OCI-LY7 (cell line): ENCODE measurements at regions not wholly inside any gene's neighbourhood (a gene's known extent, or its start where the extent isn't known, plus 50 kb on each side); places are given as distances from the start of the nearest gene placed in this dataset.

Experiments used
- BruUV-seq: library from RNA; stranded (reverse); fragments of 400-500 nt; replicated peaks from 2 replicates; lab custom pipeline; 2021; lab: Mats Ljungman, UMichigan
- CTCF ChIA-PET: fragments of 300-600 bp; sonication (Branson Sonifier 250); formaldehyde crosslinking; loops from one replicate; lab custom pipeline; 2022; ENCODE audit warnings: antibody characterized with exemption; ENCODE audit not compliant: unreplicated experiment; lab: Charles Lee
- POLR2A ChIA-PET: fragments of 300-600 bp; sonication (Branson Sonifier 250); formaldehyde crosslinking; loops from one replicate; lab custom pipeline; 2022; ENCODE audit warnings: antibody characterized with exemption; lab: Charles Lee
- DNase-seq: peaks from one replicate; pipeline ENCODE4 v3.0.0-alpha.2; 2015; ENCODE audit warnings: low spot score
- H2AFZ ChIP-seq: fragments of 200-600 bp; sonication (generic), shearing (Covaris generic); 2 replicates; pipeline ENCODE4 v1.6.1; 2014; ENCODE audit warnings: mild to moderate bottlenecking, antibody characterized with exemption, low read length, moderate library complexity
- H3K27ac ChIP-seq: fragments of 200-600 bp; sonication (generic); 2 replicates; pipeline ENCODE4 v1.5.1; 2014; ENCODE audit warnings: mixed run types, low read depth, mild to moderate bottlenecking, moderate library complexity, low read length, inconsistent platforms; ENCODE audit not compliant: poor library complexity, severe bottlenecking
- H3K36me3 ChIP-seq: fragments of 200-600 bp; sonication (generic); 2 replicates; pipeline ENCODE4 v1.6.1; 2014; ENCODE audit warnings: mild to moderate bottlenecking, antibody characterized with exemption, low read length, moderate library complexity, mixed read lengths; ENCODE audit not compliant: insufficient read depth
- H3K4me1 ChIP-seq: fragments of 200-600 bp; sonication (generic); 2 replicates; pipeline ENCODE4 v1.5.1; 2014; ENCODE audit warnings: mild to moderate bottlenecking, low read length; ENCODE audit not compliant: insufficient read depth, poor library complexity, severe bottlenecking
- H3K4me2 ChIP-seq: fragments of 200-600 bp; sonication (generic); 2 replicates; pipeline ENCODE4 v1.6.1; 2014; ENCODE audit warnings: mild to moderate bottlenecking, low read length
- H3K4me3 ChIP-seq: fragments of 200-600 bp; sonication (generic); 2 replicates; pipeline ENCODE4 v1.5.1; 2014; ENCODE audit warnings: mild to moderate bottlenecking, low read depth, low read length; ENCODE audit not compliant: poor library complexity, severe bottlenecking
- H3K79me2 ChIP-seq: fragments of 200-600 bp; sonication (generic); 2 replicates; pipeline ENCODE4 v1.6.1; 2016; ENCODE audit warnings: low read depth, mild to moderate bottlenecking, low read length, moderate library complexity, mixed read lengths; ENCODE audit not compliant: insufficient read depth
- H3K9me2 ChIP-seq: fragments of 200-600 bp; sonication (generic); 2 replicates; pipeline ENCODE4 v1.6.1; 2016; ENCODE audit warnings: mild to moderate bottlenecking, low read length, mixed read lengths; ENCODE audit not compliant: insufficient read depth
- H3K9me3 ChIP-seq: fragments of 200-600 bp; sonication (generic); 2 replicates; pipeline ENCODE4 v1.6.1; 2014; ENCODE audit warnings: mild to moderate bottlenecking, mixed run types, low read length, mixed read lengths
- H4K20me1 ChIP-seq: fragments of 200-600 bp; sonication (generic); 2 replicates; pipeline ENCODE4 v1.6.1; 2014; ENCODE audit warnings: mild to moderate bottlenecking, antibody characterized with exemption, low read length, moderate library complexity, mixed read lengths; ENCODE audit not compliant: insufficient read depth
- EZH2phosphoT487 ChIP-seq: fragments of 200-600 bp; sonication (generic); IDR thresholded peaks from 2 replicates; pipeline ENCODE4 v1.6.1; 2018; ENCODE audit warnings: low read depth, borderline replicate concordance, mild to moderate bottlenecking, mixed run types, antibody characterized with exemption, low read length, moderate library complexity, mixed read lengths
- intact Hi-C: fragments of 100-400 bp; cut with micrococcal nuclease; formaldehyde crosslinking; loops from one replicate; pipeline ENCODE4 v1.10.0; 2022; ENCODE audit not compliant: unreplicated experiment
- TF ChIP-seq, protein P1 (sequence below): fragments of 200-600 bp; sonication (generic); conservative IDR thresholded peaks from 2 replicates; pipeline ENCODE4 v1.5.1; 2014; ENCODE audit warnings: mild to moderate bottlenecking, antibody characterized with exemption, low read length, moderate library complexity, mixed read lengths

DNA sequence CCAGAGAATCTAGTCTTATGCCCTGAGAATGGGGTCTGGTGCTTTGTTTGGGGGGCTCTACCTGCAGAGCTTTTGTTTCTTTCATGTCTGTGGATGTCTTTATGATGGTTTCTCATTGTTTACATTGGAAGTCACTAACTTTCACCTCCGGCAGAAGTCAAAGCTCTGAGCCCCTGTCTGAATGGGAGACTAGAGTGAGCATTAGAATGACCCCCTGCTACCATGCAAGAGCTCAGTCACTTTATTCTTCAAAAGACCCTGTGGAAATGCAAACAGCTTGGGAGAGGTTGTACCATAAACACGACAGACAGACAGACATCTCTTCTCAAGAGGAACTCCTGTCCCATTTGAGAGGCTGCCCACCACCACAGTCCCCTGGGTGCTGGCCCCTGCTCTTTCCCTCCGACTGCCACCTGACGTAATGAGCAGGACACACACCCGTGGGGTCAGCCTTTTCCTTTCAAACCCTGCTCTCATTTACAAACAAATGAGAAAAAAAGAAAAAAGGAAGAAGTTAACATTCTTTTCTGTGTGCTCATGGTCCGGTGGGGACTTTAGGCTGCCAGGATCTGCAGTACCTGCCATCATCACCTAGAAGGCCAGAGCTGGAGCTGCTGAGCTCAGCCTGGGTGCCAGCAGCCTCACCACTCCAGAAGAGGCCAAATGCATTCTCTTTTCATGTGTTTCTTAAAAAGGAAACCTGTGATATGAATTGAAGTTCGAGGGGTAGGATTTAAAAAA, 91.6 kb downstream of the FZD1 start:
- DNase-seq: no peak
- Histone ChIP-seq H2AFZ (no peak overlapping the region), H3K9me3 (no peaks in the 10 kb centered on the region), H3K4me2 (no peak overlapping the region), H3K4me3 (no peak overlapping the region), H4K20me1 (no peaks in the 10 kb centered on the region), H3K9me2 (no peaks in the 10 kb centered on the region), H3K79me2 (no peaks in the 10 kb centered on the region), H3K27ac (no peak overlapping the region), H3K4me1 (no peaks in the 10 kb centered on the region), H3K36me3 (no peaks in the 10 kb centered on the region)
- intact Hi-C loops: no loop called here
- no TSS peak for BruUV-seq
- no peak for TF ChIP-seq EZH2phosphoT487
- TF ChIP-seq, protein P1, sequence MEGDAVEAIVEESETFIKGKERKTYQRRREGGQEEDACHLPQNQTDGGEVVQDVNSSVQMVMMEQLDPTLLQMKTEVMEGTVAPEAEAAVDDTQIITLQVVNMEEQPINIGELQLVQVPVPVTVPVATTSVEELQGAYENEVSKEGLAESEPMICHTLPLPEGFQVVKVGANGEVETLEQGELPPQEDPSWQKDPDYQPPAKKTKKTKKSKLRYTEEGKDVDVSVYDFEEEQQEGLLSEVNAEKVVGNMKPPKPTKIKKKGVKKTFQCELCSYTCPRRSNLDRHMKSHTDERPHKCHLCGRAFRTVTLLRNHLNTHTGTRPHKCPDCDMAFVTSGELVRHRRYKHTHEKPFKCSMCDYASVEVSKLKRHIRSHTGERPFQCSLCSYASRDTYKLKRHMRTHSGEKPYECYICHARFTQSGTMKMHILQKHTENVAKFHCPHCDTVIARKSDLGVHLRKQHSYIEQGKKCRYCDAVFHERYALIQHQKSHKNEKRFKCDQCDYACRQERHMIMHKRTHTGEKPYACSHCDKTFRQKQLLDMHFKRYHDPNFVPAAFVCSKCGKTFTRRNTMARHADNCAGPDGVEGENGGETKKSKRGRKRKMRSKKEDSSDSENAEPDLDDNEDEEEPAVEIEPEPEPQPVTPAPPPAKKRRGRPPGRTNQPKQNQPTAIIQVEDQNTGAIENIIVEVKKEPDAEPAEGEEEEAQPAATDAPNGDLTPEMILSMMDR: no peak
- ChIA-PET POLR2A (no interaction called here), CTCF (no interaction called here)

- H3K4me2 ChIP-seq: no peak overlapping the region
- no TSS peak for BruUV-seq
- intact Hi-C loops: no loop called here
- CTCF ChIA-PET: no interaction called here
- no peaks in the 10 kb centered on the region for H3K79me2 ChIP-seq
- no peaks in the 10 kb centered on the region for H3K36me3 ChIP-seq
- POLR2A ChIA-PET: no interaction called here
- no peak overlapping the region for H3K27ac ChIP-seq
- H4K20me1 ChIP-seq: no peaks in the 10 kb centered on the region
- DNase-seq: no peak
- H3K9me3 ChIP-seq: no peaks in the 10 kb centered on the region
- H3K9me2 ChIP-seq: no peaks in the 10 kb centered on the region
- no peak for TF ChIP-seq EZH2phosphoT487
- TF ChIP-seq, protein P1: no peak
- no peak overlapping the region for H2AFZ ChIP-seq
- H3K4me1 ChIP-seq: no peaks in the 10 kb centered on the region
- H3K4me3 ChIP-seq: no peak overlapping the region
These were observed 92.7 kb downstream of the FZD1 start for GRCh38 chr7:91356915-91357314.

DNA sequence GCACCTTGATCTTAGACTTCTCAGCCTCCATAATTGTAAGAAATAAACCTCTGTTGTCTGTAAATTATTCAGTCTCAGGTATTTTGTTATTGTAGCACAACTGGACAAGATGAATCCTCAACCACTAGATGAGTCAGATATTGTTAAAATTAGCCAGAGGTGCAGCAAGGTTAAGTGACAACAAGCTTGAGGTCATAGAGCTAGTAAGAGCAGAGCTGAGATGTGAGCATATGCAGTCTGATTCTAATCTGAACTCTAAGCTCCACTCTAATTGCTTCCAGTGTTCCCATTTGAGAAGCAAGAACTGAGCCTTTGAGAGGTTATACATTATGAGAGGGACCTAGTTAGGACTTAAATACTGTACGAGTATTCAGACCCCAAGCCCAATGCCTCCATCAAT, 93.1 kb downstream of the FZD1 start:
- no peaks in the 10 kb centered on the region for H4K20me1 ChIP-seq
- H3K4me2 ChIP-seq: no peak overlapping the region
- H3K9me2 ChIP-seq: no peaks in the 10 kb centered on the region
- no peaks in the 10 kb centered on the region for H3K4me1 ChIP-seq
- no TSS peak for BruUV-seq
- intact Hi-C loops: no loop called here
- CTCF ChIA-PET: no interaction called here
- POLR2A ChIA-PET: no interaction called here
- H3K79me2 ChIP-seq: no peaks in the 10 kb centered on the region
- H3K9me3 ChIP-seq: no peaks in the 10 kb centered on the region
- no peak overlapping the region for H3K27ac ChIP-seq
- H2AFZ ChIP-seq: no peak overlapping the region
- H3K36me3 ChIP-seq: no peaks in the 10 kb centered on the region
- DNase-seq: no peak
- no peak overlapping the region for H3K4me3 ChIP-seq
- TF ChIP-seq EZH2phosphoT487: no peak
- TF ChIP-seq, protein P1: no peak
